ENCODE measurements at regions not wholly inside any gene's neighbourhood (a gene's known extent, or its start where the extent isn't known, plus 50 kb on each side); places are given as distances from the start of the nearest gene placed in this dataset.
A peak's percentile ranks its signal among the peaks of the same experiment; 100 is the strongest.

DNA sequence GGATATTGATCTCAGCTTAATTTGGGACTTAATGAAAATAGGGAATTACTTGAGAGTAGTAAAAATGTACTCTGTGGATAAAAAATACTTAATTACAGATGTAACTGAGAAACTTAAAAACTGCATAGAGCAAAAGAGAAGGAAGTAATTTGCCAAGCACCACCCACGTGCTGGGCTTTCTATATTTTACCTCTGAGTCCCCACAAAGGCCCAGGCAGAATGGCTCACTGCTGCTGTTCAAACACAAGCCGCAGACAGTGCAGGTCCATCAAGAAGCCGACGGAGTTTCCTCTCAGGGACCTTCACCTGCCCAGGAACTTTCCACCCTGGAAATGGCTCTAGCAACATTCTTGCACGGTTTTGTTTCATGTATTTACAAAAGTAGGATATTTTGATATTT is 77.2 kb upstream of the TRPM1 start:
- H3K27ac ChIP-seq, result no peak overlapping the region
- no peak overlapping the region for H3K4me3 ChIP-seq (ENCODE audit: low read depth in 1 of 2, low read length in 1 of 2)
- H3K36me3 ChIP-seq, result no peaks in the 10 kb centered on the region
- TF ChIP-seq, protein P1, sequence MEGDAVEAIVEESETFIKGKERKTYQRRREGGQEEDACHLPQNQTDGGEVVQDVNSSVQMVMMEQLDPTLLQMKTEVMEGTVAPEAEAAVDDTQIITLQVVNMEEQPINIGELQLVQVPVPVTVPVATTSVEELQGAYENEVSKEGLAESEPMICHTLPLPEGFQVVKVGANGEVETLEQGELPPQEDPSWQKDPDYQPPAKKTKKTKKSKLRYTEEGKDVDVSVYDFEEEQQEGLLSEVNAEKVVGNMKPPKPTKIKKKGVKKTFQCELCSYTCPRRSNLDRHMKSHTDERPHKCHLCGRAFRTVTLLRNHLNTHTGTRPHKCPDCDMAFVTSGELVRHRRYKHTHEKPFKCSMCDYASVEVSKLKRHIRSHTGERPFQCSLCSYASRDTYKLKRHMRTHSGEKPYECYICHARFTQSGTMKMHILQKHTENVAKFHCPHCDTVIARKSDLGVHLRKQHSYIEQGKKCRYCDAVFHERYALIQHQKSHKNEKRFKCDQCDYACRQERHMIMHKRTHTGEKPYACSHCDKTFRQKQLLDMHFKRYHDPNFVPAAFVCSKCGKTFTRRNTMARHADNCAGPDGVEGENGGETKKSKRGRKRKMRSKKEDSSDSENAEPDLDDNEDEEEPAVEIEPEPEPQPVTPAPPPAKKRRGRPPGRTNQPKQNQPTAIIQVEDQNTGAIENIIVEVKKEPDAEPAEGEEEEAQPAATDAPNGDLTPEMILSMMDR (IDR thresholded peaks at IDR 0.05), result no peak
- peaks cover 3% of the 10 kb centered on the region for H3K9me3 ChIP-seq
- H3K27me3 ChIP-seq, result no peaks in the 10 kb centered on the region
- H3K4me1 ChIP-seq (ENCODE audit: control insufficient read depth in 1 of 2, insufficient read depth in 1 of 2, low read depth in 1 of 2, low read length in 1 of 2), result peaks cover 3 to 15% of the 10 kb centered on the region in 2 experiments

DNA sequence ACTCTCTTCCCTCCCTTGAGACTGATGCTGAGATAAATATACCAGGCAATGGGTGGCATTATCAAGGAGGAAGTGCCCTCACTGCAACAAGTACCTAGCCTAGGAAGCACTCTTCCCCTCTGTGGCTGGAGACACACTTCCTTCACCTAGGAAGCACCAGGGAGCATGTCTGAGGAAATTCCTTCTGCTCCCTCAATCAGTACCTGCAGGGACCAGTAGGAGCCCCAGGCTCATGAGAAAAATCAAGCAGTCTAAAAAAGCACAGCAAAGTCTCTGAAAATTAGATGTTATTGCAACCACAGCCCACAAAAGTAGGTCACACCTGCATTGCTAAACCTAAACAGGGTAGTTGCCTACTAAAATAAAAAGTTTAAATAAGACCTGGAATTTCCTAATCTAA is 78.2 kb upstream of the TRPM1 start:
- TF ChIP-seq, protein P1 (IDR thresholded peaks at IDR 0.05), result no peak
- H3K4me3 ChIP-seq (ENCODE audit: low read depth in 1 of 2, low read length in 1 of 2), result no peak overlapping the region
- H3K9me3 ChIP-seq, result peaks cover 3% of the 10 kb centered on the region
- no peaks in the 10 kb centered on the region for H3K36me3 ChIP-seq
- H3K4me1 ChIP-seq (ENCODE audit: control insufficient read depth in 1 of 2, insufficient read depth in 1 of 2, low read depth in 1 of 2, low read length in 1 of 2), result peaks cover 3 to 15% of the 10 kb centered on the region in 2 experiments
- H3K27ac ChIP-seq, result no peak overlapping the region
- H3K27me3 ChIP-seq, result no peaks in the 10 kb centered on the region

DNA sequence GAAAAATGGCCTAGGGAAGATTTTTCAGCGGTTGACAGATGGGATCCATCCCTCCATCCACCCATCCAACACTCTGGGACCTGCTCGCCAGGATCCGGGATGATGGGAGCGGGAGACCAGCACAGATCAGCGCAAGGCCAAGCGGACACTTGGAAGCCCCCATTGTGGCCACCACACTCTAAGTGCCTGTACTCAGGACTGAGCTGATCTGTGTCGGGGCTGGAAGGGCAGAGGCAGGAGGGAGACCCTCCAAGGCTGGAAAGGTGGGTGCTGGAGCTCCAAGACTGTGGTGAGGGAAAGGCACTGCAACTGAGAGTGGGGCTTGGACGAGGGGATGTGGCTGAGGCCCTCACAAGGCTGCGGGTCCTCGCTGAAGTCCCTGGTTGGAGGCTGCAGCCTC is 91.8 kb upstream of the TRPM1 start:
- TF ChIP-seq, protein P1 (IDR thresholded peaks at IDR 0.05), result no peak
- H3K9me3 ChIP-seq, result peaks cover 8% of the 10 kb centered on the region
- no peak overlapping the region for H3K4me3 ChIP-seq (ENCODE audit: low read depth in 1 of 2, low read length in 1 of 2)
- H3K4me1 ChIP-seq (ENCODE audit: control insufficient read depth in 1 of 2, insufficient read depth in 1 of 2, low read depth in 1 of 2, low read length in 1 of 2), result peaks cover 20 to 23% of the 10 kb centered on the region in 2 experiments
- H3K27me3 ChIP-seq, result no peaks in the 10 kb centered on the region
- H3K36me3 ChIP-seq, result no peaks in the 10 kb centered on the region
- no peak overlapping the region for H3K27ac ChIP-seq

DNA sequence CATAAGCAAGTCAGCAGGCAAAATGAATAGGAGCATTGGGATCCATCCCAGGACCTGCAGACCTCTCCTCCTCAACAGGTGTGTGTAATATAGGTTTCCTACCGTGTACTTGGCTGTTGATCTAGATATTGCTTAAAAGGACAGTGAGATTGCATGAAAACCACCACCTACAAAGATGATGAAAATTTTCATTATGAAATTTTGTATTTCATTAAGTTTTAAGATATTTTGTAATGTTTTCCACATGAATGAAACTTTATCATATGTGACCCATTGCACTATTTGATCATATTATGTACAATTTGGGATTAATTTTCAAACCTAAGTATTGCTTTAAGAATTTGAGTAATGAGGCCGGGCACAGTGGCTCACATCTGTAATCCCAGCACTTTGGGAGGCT is 94.3 kb upstream of the TRPM1 start:
- no peaks in the 10 kb centered on the region for H3K36me3 ChIP-seq
- H3K27me3 ChIP-seq, result no peaks in the 10 kb centered on the region
- peak overlapping the region; percentile 47 for H3K27ac ChIP-seq
- H3K4me3 ChIP-seq (ENCODE audit: low read depth in 1 of 2, low read length in 1 of 2), result no peak overlapping the region
- TF ChIP-seq, protein P1 (IDR thresholded peaks at IDR 0.05), result no peak
- H3K4me1 ChIP-seq (ENCODE audit: control insufficient read depth in 1 of 2, insufficient read depth in 1 of 2, low read depth in 1 of 2, low read length in 1 of 2), result peaks cover 33 to 41% of the 10 kb centered on the region in 2 experiments
- H3K9me3 ChIP-seq, result no peaks in the 10 kb centered on the region

DNA sequence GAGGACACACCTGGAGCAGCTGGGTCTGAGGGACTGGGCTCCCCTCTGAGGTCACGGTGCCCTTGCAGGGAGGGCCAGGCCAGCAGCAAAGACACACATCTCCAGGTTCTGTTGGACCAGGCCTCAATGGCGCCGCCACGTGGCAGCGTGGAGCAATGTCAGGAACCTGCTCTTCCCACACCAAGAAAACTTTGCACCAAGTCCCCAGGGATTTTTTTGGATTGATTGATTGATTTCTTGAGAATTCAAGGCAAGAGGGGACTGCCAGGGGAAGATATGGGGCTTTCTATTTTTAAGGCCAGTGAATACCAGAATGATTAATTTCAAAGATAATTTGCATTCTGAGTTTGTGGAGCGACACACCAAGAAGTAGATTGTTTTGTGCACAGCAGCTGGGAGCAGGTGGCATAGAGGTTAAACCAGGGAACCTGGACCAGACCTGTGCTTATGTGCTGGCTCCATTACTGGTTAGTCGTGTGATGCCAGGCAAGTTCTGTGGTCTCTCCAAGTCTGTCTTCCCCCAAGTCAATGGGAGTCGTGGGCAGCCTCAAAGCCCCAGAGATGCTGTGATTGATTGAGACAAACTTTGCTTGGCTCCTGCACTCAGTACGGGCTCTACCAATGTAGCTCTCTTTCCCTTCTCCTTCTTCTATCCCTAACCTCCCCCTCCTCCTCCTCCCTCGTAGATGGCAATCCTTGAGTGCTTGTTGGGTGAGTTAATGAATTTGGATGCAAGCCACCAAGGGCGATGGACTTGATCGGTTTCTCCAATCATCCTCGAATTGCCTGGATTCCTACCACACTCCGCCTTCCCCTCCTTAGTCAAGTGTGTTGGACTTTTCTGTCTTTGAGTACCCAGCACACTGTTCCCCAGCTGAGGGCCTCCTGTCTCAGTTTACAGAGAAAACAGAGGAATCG is 96.2 kb upstream of the TRPM1 start:
- TF ChIP-seq, protein P1 (IDR thresholded peaks at IDR 0.05), result peak; percentile 84
- no peaks in the 10 kb centered on the region for H3K27me3 ChIP-seq
- peak overlapping the region; percentile 46 for H3K27ac ChIP-seq
- H3K36me3 ChIP-seq, result no peaks in the 10 kb centered on the region
- no peaks in the 10 kb centered on the region for H3K9me3 ChIP-seq
- peaks cover 33 to 43% of the 10 kb centered on the region in 2 experiments for H3K4me1 ChIP-seq (ENCODE audit: control insufficient read depth in 1 of 2, insufficient read depth in 1 of 2, low read depth in 1 of 2, low read length in 1 of 2)
- H3K4me3 ChIP-seq (ENCODE audit: low read depth in 1 of 2, low read length in 1 of 2), result no peak overlapping the region

Measured in neutrophil (primary cell).